Endometrial microvascular endothelial cells (primary cell): ENCODE measurements at regions not wholly inside any gene's neighbourhood (a gene's known extent, or its start where the extent isn't known, plus 50 kb on each side); places are given as distances from the start of the nearest gene placed in this dataset.
"Not testable (repeated sequence)": the region's sequence is repeated elsewhere in the genome, so short reads cannot be mapped to it uniquely, and the experiment has no call there.

Source experiments
- in situ Hi-C: cut with HindIII; loops from 2 replicates; pipeline ENCODE4 v1.10.0; 2017; ENCODE audit warnings: low sequenced_read_pairs, low pct_unique_long_range_greater_than_20kb; ENCODE audit errors: inconsistent ontology term

GRCh38 chr6:27667016-27667656 is 194.2 kb upstream of the ZNF184 start:
- in situ Hi-C loops = no loop called here

GRCh38 chr6:27662769-27663168 is 189.9 kb upstream of the ZNF184 start:
- in situ Hi-C loops = no loop called here

- in situ Hi-C loops = not testable (repeated sequence)
Observed at GRCh38 chr6:27662212-27662611, 189.3 kb upstream of the ZNF184 start.

GRCh38 chr6:27653143-27653825 is 180.4 kb upstream of the ZNF184 start:
- in situ Hi-C loops = not testable (repeated sequence)

GRCh38 chr6:27651371-27651732 is 178.4 kb upstream of the ZNF184 start:
- in situ Hi-C loops = no loop called here

- in situ Hi-C loops = no loop called here
Observed at GRCh38 chr6:27650620-27651370, 177.9 kb upstream of the ZNF184 start.

- in situ Hi-C loops = no loop called here
Observed at GRCh38 chr6:27644528-27644927, 171.6 kb upstream of the ZNF184 start.

- in situ Hi-C loops = no loop called here
Observed at GRCh38 chr6:27642744-27643456, 170.0 kb upstream of the ZNF184 start.

- in situ Hi-C loops = not testable (repeated sequence)
Observed at GRCh38 chr6:27635886-27636285, 163.0 kb upstream of the ZNF184 start.

- in situ Hi-C loops = not testable (repeated sequence)
Observed at GRCh38 chr6:27633221-27633688, 160.3 kb upstream of the ZNF184 start.

GRCh38 chr6:27631609-27631916 is 158.7 kb upstream of the ZNF184 start:
- in situ Hi-C loops = no loop called here

GRCh38 chr6:27630727-27631608 is 158.1 kb upstream of the ZNF184 start:
- in situ Hi-C loops = no loop called here

- in situ Hi-C loops = no loop called here
Observed at GRCh38 chr6:27624694-27625262, 151.9 kb upstream of the ZNF184 start.

GRCh38 chr6:27623103-27623502 is 150.2 kb upstream of the ZNF184 start:
- in situ Hi-C loops = no loop called here

GRCh38 chr6:27619436-27619835 is 146.5 kb upstream of the ZNF184 start:
- in situ Hi-C loops = no loop called here

GRCh38 chr6:27617700-27618689 is 145.1 kb upstream of the ZNF184 start:
- in situ Hi-C loops = no loop called here

GRCh38 chr6:27617046-27617687 is 144.3 kb upstream of the ZNF184 start:
- in situ Hi-C loops = no loop called here
